DMS 273 treated with DMSO at 0.1 percent for 48 hours (cell line): ENCODE measurements at regions not wholly inside any gene's neighbourhood (a gene's known extent, or its start where the extent isn't known, plus 50 kb on each side); places are given as distances from the start of the nearest gene placed in this dataset.

Experiments used
- DNase-seq: peaks from one replicate; lab custom pipeline; 2025; lab: John Stamatoyannopoulos, UW

DNA sequence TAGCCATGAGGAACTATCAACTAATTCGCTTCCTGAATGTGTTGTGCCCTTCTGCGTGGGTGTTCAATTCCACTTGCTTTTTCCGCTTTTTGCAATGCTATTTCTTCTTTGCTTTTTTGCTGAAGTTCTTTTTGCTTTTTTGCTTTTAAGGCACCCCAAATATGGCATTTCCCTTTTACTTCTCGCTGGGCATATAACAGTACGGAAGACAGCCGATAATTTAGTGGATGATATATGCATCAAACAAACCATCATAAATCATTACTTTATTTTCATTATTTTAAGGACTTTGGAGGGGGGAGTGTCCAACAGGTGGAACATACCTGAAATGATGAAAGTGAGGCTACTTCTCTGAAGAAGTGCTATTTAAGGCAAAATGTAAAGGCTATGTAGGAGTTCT lies 277.0 kb upstream of the MTPN start:
- no peak for DNase-seq

- no peak for DNase-seq
Observed at GRCh38 chr7:136251826-136252225, 274.7 kb upstream of the MTPN start.

- no peak for DNase-seq
Observed at GRCh38 chr7:136247211-136247610, 270.1 kb upstream of the MTPN start.

GRCh38 chr7:136245327-136246004 lies 268.3 kb upstream of the MTPN start:
- no peak for DNase-seq

DNA sequence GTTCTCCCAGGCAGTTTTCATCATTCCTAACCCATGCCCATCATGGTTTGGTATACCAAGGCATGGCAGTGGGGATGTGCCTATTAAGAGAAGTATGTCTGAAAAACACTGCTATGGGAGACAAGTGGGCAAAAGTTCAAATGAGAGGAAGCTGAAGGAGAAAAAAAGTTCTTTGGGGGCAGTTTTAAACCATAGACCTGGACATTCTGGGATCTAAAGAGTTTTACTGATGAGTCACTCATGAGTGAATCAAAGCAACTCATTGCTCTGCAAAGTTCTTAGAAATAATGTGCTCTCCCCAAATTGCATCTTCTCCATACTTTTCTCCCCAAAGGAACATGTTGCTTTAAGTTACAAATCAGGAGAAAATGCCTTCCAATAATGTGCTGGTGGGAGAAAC lies 256.9 kb upstream of the MTPN start:
- DNase-seq = no peak

- DNase-seq = no peak
Observed at GRCh38 chr7:136230210-136230609, 253.1 kb upstream of the MTPN start.

- no peak for DNase-seq
Observed at GRCh38 chr7:136229790-136230189, 252.6 kb upstream of the MTPN start.

DNA sequence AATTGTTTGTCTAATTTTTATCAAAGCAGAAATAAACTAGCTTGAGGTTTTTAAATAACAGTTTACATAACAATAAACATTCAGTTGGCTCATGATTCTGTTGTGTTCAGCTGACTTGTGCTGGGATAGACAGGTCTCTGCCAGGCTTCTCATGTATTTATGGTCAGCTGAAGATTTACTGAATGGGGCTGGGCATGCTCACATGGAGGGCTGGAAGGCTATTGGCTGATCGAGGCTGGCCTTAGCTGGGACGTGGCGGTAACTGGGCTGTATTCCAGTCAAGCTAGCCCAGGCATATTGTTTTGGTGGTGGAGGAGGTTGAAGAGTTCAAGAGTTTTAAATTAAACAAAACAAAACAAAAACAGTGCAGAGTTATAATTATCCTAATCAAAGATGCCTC lies 251.0 kb upstream of the MTPN start:
- DNase-seq = no peak

DNA sequence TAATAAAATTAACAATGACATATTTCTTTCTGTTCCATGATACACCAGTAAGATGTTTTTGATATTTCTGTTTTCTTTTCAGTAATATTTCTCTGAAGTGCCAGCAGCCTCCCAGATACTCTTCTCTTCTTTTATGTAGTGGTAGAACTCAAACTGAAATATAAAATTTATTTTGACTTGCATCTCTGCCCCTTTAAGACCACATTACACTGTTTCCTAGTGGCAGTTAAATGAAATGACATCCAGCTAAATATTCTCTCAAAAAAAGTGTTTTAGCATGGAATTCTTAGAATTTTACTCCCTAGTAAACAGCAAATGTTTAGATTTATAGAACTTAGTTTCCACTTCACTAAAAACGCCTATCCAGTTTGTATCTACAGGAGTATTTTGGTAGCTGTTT lies 237.2 kb upstream of the MTPN start:
- DNase-seq = no peak

DNA sequence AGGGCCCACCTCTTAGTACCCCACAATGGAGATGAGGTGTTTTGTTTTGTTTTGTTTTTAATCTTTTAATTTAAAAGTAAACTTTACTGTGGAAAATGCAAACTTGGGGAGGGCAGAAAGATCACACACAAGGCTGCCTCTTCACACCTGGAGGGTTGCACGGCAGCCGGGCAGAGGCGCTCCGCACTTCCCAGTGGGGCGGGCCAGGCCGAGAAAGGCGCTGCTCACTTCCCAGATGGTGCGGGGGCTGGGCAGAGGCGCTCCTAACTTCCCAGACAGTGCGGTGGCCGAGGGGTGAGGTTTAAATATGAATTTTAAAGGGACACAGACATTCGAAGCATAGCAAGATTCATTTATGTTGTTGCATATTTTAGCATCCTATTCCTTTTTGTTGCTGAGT lies 235.9 kb upstream of the MTPN start:
- no peak for DNase-seq

GRCh38 chr7:136210664-136211063 lies 233.5 kb upstream of the MTPN start:
- DNase-seq = no peak

- DNase-seq = no peak
Observed at GRCh38 chr7:136210079-136210478, 232.9 kb upstream of the MTPN start.

DNA sequence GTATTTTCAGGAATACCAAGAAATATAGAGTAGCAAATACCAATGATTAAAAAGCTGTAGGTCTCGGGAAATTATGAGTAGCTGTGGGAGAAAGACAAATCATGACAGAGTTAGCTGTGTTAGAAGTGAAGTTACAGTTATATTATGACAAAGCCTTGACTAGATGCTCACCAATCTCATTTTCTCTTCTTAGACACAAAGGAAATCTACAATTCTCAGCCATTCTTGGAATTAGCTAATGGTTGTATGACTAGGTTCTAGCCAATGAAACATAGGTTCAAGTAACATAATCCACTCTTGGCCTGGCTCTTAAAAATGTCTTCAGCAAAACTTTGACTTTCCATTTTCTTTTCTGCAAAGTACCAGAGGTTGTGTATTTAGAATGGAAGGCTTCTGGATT lies 228.8 kb upstream of the MTPN start:
- no peak for DNase-seq

DNA sequence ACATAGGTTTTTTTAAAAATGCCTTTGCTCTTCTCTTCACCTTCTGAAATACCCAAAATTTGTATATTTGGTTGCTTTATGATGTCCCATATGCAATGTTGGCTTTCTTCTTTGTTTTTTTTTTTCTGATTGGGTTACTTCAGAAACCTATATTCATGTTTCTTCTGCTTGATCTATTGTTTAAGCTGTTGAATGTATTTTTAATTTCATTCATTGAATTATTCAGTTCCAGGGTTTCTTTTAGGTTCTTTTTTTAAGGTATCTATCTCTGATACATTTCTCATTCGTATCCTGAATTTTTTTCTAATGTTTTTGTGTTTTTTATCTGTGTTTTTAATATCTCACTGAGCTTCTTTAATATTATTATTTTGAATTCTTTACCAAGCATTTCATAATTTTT lies 221.0 kb upstream of the MTPN start:
- DNase-seq = no peak

- no peak for DNase-seq
Observed at GRCh38 chr7:136194878-136195277, 217.7 kb upstream of the MTPN start.

GRCh38 chr7:136193940-136194339 lies 216.8 kb upstream of the MTPN start:
- no peak for DNase-seq

DNA sequence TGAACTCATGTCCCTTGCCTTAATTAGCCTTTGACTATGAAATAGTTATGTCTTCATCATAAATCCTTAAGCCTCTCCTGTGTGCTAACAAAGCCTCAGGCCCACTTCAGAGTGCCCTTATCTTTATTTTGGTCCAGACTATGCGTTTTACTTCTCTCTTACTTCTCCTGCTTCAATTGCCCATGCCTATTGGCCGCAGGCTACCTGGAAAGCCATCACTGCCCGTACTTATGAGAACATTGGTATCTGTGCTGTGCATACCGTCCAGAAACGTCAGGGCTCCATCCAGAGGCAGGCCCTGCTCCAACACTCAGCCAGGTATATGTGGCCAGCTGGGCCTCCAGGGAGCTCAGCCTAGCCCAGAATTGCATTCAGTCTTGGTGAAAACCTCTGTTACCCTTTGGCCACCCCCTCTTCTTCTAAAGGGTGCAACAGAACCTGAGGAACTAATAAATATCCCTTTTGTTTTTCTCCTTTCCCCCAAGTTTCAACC lies 212.4 kb upstream of the MTPN start:
- DNase-seq = no peak

DNA sequence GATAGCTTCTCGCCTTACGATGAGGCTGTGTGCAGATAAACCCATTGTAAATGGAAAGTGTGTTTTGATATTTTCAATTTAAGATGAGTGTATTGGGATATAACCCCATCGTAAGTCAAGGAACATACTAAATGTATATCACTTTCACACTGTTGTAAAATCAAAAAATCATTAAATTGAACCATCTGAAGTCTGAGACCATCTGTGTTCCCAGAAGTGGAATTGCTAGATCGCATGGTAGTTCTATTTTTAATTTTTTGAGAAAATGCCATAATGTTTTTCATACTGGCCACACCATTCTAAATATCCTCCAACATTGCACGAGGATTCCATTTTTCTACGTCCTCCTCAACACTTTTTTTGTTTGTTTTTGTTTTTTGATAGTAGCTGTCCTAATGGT lies 209.1 kb upstream of the MTPN start:
- DNase-seq = no peak

- DNase-seq = no peak
Observed at GRCh38 chr7:136184719-136185118, 207.6 kb upstream of the MTPN start.

DNA sequence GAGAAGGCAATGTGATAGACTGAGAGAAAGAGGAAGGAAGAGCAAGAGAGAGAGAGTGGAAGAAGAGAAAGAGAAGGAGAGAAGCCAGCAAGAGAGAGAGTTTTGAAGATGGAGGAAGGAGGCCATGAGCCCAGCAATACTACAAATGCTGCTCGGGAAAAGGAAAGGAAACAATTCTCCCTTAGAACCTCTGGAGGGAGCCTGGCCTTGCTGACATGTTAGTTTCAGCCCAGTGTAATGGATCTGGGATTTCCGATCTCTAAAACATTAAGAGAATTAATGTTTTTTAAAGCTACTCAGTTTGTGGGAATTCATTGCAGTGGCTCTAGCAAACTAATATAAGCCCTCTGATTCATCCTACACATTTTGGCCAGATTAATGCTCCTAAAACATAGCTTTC lies 206.8 kb upstream of the MTPN start:
- DNase-seq = no peak

DNA sequence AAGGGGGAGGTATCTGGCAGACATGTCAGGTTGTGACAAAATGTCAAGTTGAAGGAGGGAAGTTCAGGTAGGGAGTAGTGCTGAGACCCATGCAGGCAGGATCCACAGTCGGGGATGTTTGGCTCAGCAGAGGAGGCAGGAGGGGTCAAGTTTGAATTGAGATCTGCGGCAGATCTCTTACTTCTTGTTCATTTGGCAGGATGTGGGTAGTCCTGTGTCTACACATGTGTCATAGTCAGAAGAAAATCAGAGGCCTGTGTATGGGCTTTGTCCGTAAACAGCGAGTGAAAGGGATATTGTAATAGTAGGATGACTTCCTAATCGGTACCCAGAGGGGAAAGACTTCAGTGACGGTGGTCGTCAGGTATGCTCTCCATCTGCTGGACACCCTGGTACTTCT lies 203.8 kb upstream of the MTPN start:
- DNase-seq = no peak

GRCh38 chr7:136179851-136180721 lies 202.9 kb upstream of the MTPN start:
- DNase-seq = no peak

DNA sequence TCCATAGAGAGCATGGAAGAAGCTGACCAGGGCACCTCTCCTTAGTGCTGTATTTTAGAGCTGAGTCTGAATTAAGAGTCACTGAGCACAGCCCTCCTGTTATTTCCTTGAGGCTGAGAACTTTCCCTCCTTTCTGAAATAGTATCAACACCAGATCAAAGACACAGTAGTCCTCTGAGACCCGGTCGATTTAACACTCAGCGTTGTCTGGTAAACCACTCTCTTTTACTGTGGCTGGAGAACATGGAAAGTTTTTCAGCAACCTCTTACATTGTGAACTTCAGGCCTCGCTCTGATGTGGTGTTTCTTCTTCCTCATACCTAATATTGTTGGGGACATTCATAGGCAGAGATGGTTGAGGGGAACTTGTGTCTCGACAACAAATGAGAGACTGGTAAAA lies 202.0 kb upstream of the MTPN start:
- no peak for DNase-seq
